GM13976 (cell line): ENCODE measurements at regions not wholly inside any gene's neighbourhood (a gene's known extent, or its start where the extent isn't known, plus 50 kb on each side); places are given as distances from the start of the nearest gene placed in this dataset.
"Not testable (repeated sequence)": the region's sequence is repeated elsewhere in the genome, so short reads cannot be mapped to it uniquely, and the experiment has no call there.

Experiments
- DNase-seq: peaks from one replicate; pipeline ENCODE4 v3.0.0; 2012; ENCODE audit warnings: low spot score
- CTCF ChIP-seq: IDR thresholded peaks from 2 replicates; pipeline ENCODE4 v1.5.1; 2012; ENCODE audit warnings: borderline replicate concordance, mild to moderate bottlenecking; ENCODE audit not compliant: insufficient read depth; ENCODE audit errors: extremely low read depth, missing control alignments, control extremely low read depth
- in situ Hi-C: fragments of 300-500 bp; cut with MboI; formaldehyde crosslinking; loops from one replicate; pipeline ENCODE4 v1.12.0; 2022; ENCODE audit warnings: low sequenced_read_pairs, mixed read lengths, inconsistent platforms; ENCODE audit not compliant: unreplicated experiment

- no peak for TF ChIP-seq CTCF
- in situ Hi-C loops: no loop called here
- no peak for DNase-seq
Observed at GRCh38 chrX:112931478-112931877, 90.8 kb upstream of the AMOT start.

- DNase-seq, in situ Hi-C loops: not testable (repeated sequence)
Observed at GRCh38 chrX:112923381-112923780, 82.8 kb upstream of the AMOT start.

- TF ChIP-seq CTCF: no peak
- in situ Hi-C loops: no loop called here
- no peak for DNase-seq
Observed at GRCh38 chrX:112913807-112914206, 73.2 kb upstream of the AMOT start.

GRCh38 chrX:112910418-112910817 lies 69.8 kb upstream of the AMOT start:
- no peak for DNase-seq
- TF ChIP-seq CTCF: no peak
- in situ Hi-C loops: no loop called here

GRCh38 chrX:112901869-112902725 lies 61.5 kb upstream of the AMOT start:
- DNase-seq: no peak
- no peak for TF ChIP-seq CTCF
- in situ Hi-C loops: no loop called here

GRCh38 chrX:112896051-112896450 lies 55.4 kb upstream of the AMOT start:
- DNase-seq: no peak
- in situ Hi-C loops: no loop called here
- TF ChIP-seq CTCF: no peak
